HG03521 (cell line): ENCODE measurements at regions not wholly inside any gene's neighbourhood (a gene's known extent, or its start where the extent isn't known, plus 50 kb on each side); places are given as distances from the start of the nearest gene placed in this dataset.
"Not testable (repeated sequence)": the region's sequence is repeated elsewhere in the genome, so short reads cannot be mapped to it uniquely, and the experiment has no call there.

ENCODE experiments used
- ATAC-seq: cut with Tn5 transposase; IDR thresholded peaks from one replicate; pipeline ENCODE4 v1.9.1; 2021; ENCODE audit warnings: mild to moderate bottlenecking, moderate library complexity; ENCODE audit not compliant: unreplicated experiment

- no peak for ATAC-seq
These were observed 319.0 kb upstream of the SPRED2 start for GRCh38 chr2:65751408-65751807.

GRCh38 chr2:65749545-65749944, 317.1 kb upstream of the SPRED2 start:
- ATAC-seq = no peak

- not testable (repeated sequence) for ATAC-seq
These were observed 315.5 kb upstream of the SPRED2 start for GRCh38 chr2:65747875-65748274.

- no peak for ATAC-seq
These were observed 314.7 kb upstream of the SPRED2 start for GRCh38 chr2:65746931-65747675.

GRCh38 chr2:65744477-65745200, 312.2 kb upstream of the SPRED2 start:
- ATAC-seq = no peak

GRCh38 chr2:65742977-65743376, 310.6 kb upstream of the SPRED2 start:
- ATAC-seq = no peak

GRCh38 chr2:65739927-65740326, 307.5 kb upstream of the SPRED2 start:
- no peak for ATAC-seq

- no peak for ATAC-seq
These were observed 305.1 kb upstream of the SPRED2 start for GRCh38 chr2:65737452-65738011.

GRCh38 chr2:65731476-65731875, 299.1 kb upstream of the SPRED2 start:
- no peak for ATAC-seq

- no peak for ATAC-seq
These were observed 297.8 kb upstream of the SPRED2 start for GRCh38 chr2:65730186-65730585.

- no peak for ATAC-seq
These were observed 296.8 kb upstream of the SPRED2 start for GRCh38 chr2:65729246-65729645.

GRCh38 chr2:65728477-65729180, 296.2 kb upstream of the SPRED2 start:
- ATAC-seq = no peak

- ATAC-seq = no peak
These were observed 295.4 kb upstream of the SPRED2 start for GRCh38 chr2:65727816-65728215.

- no peak for ATAC-seq
These were observed 295.0 kb upstream of the SPRED2 start for GRCh38 chr2:65727381-65727780.

- ATAC-seq = no peak
These were observed 292.4 kb upstream of the SPRED2 start for GRCh38 chr2:65724752-65725151.

- no peak for ATAC-seq
These were observed 291.9 kb upstream of the SPRED2 start for GRCh38 chr2:65724336-65724735.

GRCh38 chr2:65722028-65722778, 289.8 kb upstream of the SPRED2 start:
- ATAC-seq = no peak

- no peak for ATAC-seq
These were observed 284.3 kb upstream of the SPRED2 start for GRCh38 chr2:65716698-65717097.

GRCh38 chr2:65715323-65715722, 282.9 kb upstream of the SPRED2 start:
- no peak for ATAC-seq

- ATAC-seq = no peak
These were observed 282.5 kb upstream of the SPRED2 start for GRCh38 chr2:65714866-65715265.

GRCh38 chr2:65711863-65712262, 279.5 kb upstream of the SPRED2 start:
- no peak for ATAC-seq
